ENCODE measurements at regions not wholly inside any gene's neighbourhood (a gene's known extent, or its start where the extent isn't known, plus 50 kb on each side); places are given as distances from the start of the nearest gene placed in this dataset.

DNA sequence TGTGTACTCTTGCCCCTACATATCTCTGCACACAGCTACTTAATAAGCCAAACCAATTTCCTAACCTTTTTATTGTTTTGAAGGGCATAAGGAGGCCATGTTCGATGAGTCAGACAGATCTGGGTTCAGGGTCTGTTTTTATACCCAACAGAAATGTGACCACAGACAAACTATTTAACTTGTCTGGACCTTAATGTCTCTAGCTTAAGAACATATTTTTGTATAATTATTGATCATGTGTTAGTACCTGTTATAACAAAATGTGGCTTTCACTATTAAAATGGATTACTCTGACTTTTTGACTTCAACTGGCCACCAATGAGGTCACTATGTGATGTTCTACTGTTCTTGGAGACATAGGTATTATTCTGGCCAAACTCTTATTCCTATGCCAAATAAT, 507.8 kb upstream of the USP24 start:
- H3K27ac Mint-ChIP-seq: no peak overlapping the region
- no peak overlapping the region for H3K4me3 Mint-ChIP-seq
- H3K9me3 Mint-ChIP-seq: no peaks in the 10 kb centered on the region
- H3K4me1 Mint-ChIP-seq: peaks cover 20% of the 10 kb centered on the region
- H3K36me3 Mint-ChIP-seq (ENCODE audit: low read depth): no peaks in the 10 kb centered on the region
- no peak for TF ChIP-seq CTCF (IDR thresholded peaks at IDR 0.05)
- DNase-seq: no peak
- H3K27me3 Mint-ChIP-seq (ENCODE audit: low read depth, poor library complexity): peaks cover 15% of the 10 kb centered on the region

DNA sequence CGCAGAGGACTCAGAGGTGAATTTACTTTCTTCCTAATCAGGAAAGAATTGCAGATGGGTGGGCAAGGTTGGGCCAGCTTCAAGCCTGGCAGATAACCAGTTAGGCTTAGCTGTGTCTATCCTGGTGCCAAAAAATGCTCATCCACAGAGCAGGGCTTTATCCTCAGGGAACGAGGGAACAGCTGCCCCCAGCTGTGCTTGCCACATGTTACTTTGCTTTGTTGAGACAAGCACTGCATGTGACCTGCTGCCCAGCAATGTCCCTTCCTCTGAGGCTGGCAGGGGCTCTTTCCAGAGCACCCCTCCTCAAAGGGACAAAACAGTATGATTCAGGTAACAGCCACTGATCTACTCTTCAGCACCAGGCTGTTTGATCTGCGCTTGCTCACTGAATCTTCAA, 505.1 kb upstream of the USP24 start:
- peaks cover 43% of the 10 kb centered on the region for H3K4me1 Mint-ChIP-seq
- H3K4me3 Mint-ChIP-seq: no peak overlapping the region
- H3K36me3 Mint-ChIP-seq (ENCODE audit: low read depth): no peaks in the 10 kb centered on the region
- DNase-seq: no peak
- peaks cover 11% of the 10 kb centered on the region for H3K27me3 Mint-ChIP-seq (ENCODE audit: low read depth, poor library complexity)
- H3K27ac Mint-ChIP-seq: no peak overlapping the region
- H3K9me3 Mint-ChIP-seq: no peaks in the 10 kb centered on the region
- TF ChIP-seq CTCF (IDR thresholded peaks at IDR 0.05): no peak

DNA sequence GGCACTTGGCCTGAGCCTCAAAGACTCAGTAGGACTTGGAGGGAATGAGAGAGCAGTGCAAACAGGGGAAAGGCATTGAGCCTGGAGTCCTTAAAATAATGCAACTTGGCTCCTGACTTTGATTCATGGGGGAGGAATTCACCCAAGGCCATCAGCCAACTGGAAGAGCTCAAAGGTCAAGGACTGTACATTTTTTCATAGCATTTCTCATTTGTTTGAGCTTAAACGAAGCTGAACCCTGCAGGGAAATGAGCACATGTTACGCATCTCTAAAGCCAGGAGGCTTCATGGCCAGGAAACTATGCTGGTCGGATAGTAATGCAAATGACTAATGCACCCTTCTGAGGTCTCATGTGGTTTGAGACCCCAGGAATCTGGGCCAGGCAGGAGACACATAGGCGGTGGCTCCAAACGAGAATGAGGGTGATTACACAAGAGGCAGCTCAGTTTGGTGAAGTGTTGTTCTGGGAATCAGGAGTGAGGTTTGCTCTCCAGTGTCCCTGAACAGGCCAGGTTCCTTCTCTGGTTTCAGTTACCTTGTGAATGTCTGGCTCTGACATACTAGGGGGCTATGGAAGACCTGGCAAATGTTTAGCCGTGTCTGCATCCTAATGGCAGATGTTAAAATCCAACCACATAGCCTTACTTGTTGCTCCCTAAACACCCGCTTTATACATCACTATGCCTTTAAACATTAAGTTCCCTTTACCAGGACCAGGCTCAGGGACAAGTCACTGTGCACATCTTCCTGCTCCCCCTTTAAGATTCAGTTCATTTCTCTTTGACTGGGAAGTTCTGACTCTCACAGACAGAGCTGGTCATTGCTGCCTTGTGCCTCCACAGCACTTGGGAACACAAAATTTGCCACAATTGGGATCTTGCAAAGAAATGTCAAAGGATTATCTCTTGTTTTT, 503.9 kb upstream of the USP24 start:
- Mint-ChIP-seq H3K27me3 (ENCODE audit: low read depth, poor library complexity) (peaks cover 11% of the 10 kb centered on the region), H3K36me3 (ENCODE audit: low read depth) (no peaks in the 10 kb centered on the region), H3K4me1 (peaks cover 51% of the 10 kb centered on the region), H3K9me3 (no peaks in the 10 kb centered on the region), H3K4me3 (no peak overlapping the region), H3K27ac (no peak overlapping the region)
- no peak for TF ChIP-seq CTCF (IDR thresholded peaks at IDR 0.05)
- DNase-seq: no peak

GRCh38 chr1:55717111-55717510, 501.9 kb upstream of the USP24 start:
- no peak for DNase-seq
- no peak overlapping the region for H3K27ac Mint-ChIP-seq
- H3K36me3 Mint-ChIP-seq (ENCODE audit: low read depth): no peaks in the 10 kb centered on the region
- H3K4me3 Mint-ChIP-seq: no peak overlapping the region
- TF ChIP-seq CTCF (IDR thresholded peaks at IDR 0.05): no peak
- H3K9me3 Mint-ChIP-seq: no peaks in the 10 kb centered on the region
- peaks cover 15% of the 10 kb centered on the region for H3K27me3 Mint-ChIP-seq (ENCODE audit: low read depth, poor library complexity)
- H3K4me1 Mint-ChIP-seq: peaks cover 69% of the 10 kb centered on the region

DNA sequence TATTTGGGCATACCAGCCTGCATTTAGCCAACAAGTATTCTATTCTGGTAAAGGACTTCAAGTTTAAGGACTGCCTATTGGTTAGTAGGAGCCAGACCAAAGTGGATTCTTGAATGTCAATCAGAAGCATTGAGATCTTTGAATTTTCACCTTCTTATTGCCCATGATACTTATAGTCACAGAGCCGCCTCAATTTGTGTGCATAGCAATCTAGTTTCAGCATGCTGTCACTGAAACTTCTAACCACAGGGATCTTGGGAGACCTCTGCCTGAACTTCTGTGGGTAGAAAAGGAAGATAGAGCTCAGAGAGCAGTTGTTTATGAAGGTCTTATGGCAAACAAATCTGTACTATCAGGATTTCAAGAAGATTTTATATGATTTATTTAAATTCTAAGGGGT, 501.4 kb upstream of the USP24 start:
- H3K27me3 Mint-ChIP-seq (ENCODE audit: low read depth, poor library complexity): peaks cover 15% of the 10 kb centered on the region
- peaks cover 72% of the 10 kb centered on the region for H3K4me1 Mint-ChIP-seq
- H3K36me3 Mint-ChIP-seq (ENCODE audit: low read depth): no peaks in the 10 kb centered on the region
- H3K27ac Mint-ChIP-seq: no peak overlapping the region
- H3K4me3 Mint-ChIP-seq: no peak overlapping the region
- TF ChIP-seq CTCF (IDR thresholded peaks at IDR 0.05): no peak
- no peaks in the 10 kb centered on the region for H3K9me3 Mint-ChIP-seq
- no peak for DNase-seq

DNA sequence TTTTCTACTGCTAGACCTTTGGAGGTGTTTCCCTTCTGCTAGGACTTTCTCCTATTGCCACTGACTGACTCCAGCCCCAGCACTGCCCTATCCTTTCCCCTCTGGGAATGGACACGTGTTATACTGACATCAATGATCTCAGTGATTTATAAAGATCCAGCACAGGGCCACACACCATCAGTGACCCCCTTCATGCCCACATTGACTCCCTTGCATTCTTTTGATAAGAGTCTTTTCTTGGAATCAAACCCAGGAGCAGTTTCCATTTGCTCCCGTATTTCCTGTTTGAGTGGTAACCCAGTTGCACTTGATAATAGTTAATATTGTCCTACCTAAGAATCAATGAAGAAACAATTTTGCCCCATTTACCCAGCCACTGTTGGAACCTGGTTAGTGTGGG, 501.0 kb upstream of the USP24 start:
- DNase-seq: no peak
- no peak for TF ChIP-seq CTCF (IDR thresholded peaks at IDR 0.05)
- Mint-ChIP-seq H3K36me3 (ENCODE audit: low read depth) (no peaks in the 10 kb centered on the region), H3K27me3 (ENCODE audit: low read depth, poor library complexity) (peaks cover 15% of the 10 kb centered on the region), H3K4me1 (peaks cover 72% of the 10 kb centered on the region), H3K9me3 (no peaks in the 10 kb centered on the region), H3K4me3 (no peak overlapping the region), H3K27ac (no peak overlapping the region)

Measured in nephron progenitor cell (in vitro differentiated cells).